ENCODE measurements at regions not wholly inside any gene's neighbourhood (a gene's known extent, or its start where the extent isn't known, plus 50 kb on each side); places are given as distances from the start of the nearest gene placed in this dataset.
A peak's percentile ranks its signal among the peaks of the same experiment; 100 is the strongest.

GRCh38 chr19:34096020-34096915, 76.0 kb upstream of the LSM14A start:
- TF ChIP-seq, protein P1, sequence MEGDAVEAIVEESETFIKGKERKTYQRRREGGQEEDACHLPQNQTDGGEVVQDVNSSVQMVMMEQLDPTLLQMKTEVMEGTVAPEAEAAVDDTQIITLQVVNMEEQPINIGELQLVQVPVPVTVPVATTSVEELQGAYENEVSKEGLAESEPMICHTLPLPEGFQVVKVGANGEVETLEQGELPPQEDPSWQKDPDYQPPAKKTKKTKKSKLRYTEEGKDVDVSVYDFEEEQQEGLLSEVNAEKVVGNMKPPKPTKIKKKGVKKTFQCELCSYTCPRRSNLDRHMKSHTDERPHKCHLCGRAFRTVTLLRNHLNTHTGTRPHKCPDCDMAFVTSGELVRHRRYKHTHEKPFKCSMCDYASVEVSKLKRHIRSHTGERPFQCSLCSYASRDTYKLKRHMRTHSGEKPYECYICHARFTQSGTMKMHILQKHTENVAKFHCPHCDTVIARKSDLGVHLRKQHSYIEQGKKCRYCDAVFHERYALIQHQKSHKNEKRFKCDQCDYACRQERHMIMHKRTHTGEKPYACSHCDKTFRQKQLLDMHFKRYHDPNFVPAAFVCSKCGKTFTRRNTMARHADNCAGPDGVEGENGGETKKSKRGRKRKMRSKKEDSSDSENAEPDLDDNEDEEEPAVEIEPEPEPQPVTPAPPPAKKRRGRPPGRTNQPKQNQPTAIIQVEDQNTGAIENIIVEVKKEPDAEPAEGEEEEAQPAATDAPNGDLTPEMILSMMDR (IDR thresholded peaks at IDR 0.05; ENCODE audit: low read depth, low read length, missing input control): peak; percentile 63
- no peak for TF ChIP-seq MAX (IDR thresholded peaks at IDR 0.05)

Measured in liver (tissue), 2 donors.